HUES48 (cell line): ENCODE measurements at regions not wholly inside any gene's neighbourhood (a gene's known extent, or its start where the extent isn't known, plus 50 kb on each side); places are given as distances from the start of the nearest gene placed in this dataset.

Experiments used
- H3K27ac ChIP-seq: one replicate; pipeline ENCODE4 v1.7.0; 2013; ENCODE audit warnings: low read depth, low read length, inconsistent platforms
- H3K27me3 ChIP-seq: 2 replicates; pipeline ENCODE4 v1.6.1; 2013; ENCODE audit warnings: mild to moderate bottlenecking, low read length; ENCODE audit not compliant: control insufficient read depth, insufficient read depth
- H3K36me3 ChIP-seq: 2 replicates; pipeline ENCODE4 v1.6.1; 2013; ENCODE audit warnings: low read length; ENCODE audit not compliant: control insufficient read depth, insufficient read depth
- H3K4me1 ChIP-seq: 2 replicates; pipeline ENCODE4 v1.6.1; 2013; ENCODE audit warnings: mild to moderate bottlenecking, low read length; ENCODE audit not compliant: control insufficient read depth, insufficient read depth
- H3K4me3 ChIP-seq: 2 replicates; pipeline ENCODE4 v1.5.1; 2013; ENCODE audit warnings: mild to moderate bottlenecking, low read depth, low read length
- H3K9ac ChIP-seq: 2 replicates; pipeline ENCODE4 v1.6.1; 2013; ENCODE audit warnings: mild to moderate bottlenecking, low read depth, low read length, moderate library complexity
- H3K9me3 ChIP-seq: 2 replicates; pipeline ENCODE4 v1.6.1; 2013; ENCODE audit warnings: low read length; ENCODE audit not compliant: control insufficient read depth, insufficient read depth

DNA sequence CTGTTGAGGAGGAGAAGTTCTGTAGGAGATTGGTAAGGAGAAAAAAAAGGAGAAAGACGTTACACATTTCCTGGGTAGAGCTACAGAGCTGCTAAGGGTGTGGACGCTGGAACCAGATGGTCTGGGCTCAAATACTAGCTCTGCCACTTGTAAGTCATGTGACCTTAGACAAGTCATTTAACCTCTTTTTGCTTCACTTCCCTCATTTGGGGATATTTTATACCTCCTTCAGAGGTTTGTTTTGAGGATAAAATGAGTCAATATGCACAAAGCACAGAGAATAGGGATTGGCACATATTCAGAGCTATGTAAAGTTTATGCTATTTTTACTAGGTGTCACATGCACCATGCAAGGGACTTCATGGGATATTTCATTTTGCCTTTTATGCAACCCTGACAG lies 708.8 kb downstream of the DHX35 start:
- Histone ChIP-seq H3K4me1 (peaks cover 6% of the 10 kb centered on the region; the same call in 1 of the 2 replicates), H3K27me3 (no peaks in the 10 kb centered on the region), H3K36me3 (no peaks in the 10 kb centered on the region), H3K4me3 (no peak overlapping the region), H3K9me3 (no peaks in the 10 kb centered on the region), H3K9ac (no peak overlapping the region), H3K27ac (no peak overlapping the region)

DNA sequence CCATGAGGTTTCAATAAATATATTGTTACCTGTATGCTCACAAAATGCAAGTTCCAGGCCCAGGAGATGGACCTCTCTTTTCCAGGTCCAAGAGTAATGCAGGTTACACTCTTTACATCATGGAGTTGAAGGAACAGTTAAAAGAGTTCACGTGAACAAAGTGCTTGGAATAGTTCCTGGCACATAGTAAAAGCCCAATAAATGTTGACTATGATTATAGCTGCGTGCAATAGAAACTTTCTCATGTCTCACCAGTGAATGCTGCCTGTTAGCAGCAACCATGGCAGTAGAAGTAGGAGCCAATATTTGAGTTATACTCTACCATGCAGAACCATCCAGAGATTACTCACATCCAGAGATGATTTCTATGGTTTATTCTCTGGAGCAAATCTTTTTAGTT lies 707.5 kb downstream of the DHX35 start:
- Histone ChIP-seq H3K27ac (no peak overlapping the region), H3K9me3 (no peaks in the 10 kb centered on the region), H3K36me3 (no peaks in the 10 kb centered on the region), H3K4me1 (peaks cover under 1% of the 10 kb centered on the region; the same call in 1 of the 2 replicates), H3K27me3 (no peaks in the 10 kb centered on the region), H3K9ac (no peak overlapping the region), H3K4me3 (no peak overlapping the region)

DNA sequence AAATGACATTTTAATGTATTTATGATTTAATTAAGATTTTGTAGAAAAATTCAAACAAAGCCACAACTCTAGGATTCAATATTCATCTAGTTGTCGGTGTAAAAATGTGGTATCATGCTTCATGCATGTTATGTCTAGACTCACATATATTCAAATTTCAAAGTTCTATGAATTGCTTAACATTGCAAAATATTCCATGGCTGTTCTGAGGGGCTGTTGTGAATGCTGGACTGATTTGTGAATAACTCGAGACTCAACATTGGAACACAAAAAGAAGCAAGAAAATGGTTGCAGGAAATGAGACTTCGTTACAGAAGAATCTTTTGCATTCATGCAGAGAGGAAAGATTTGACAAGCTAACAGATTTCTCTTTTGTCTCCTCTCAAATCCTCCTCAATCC lies 705.9 kb downstream of the DHX35 start:
- no peaks in the 10 kb centered on the region for H3K27me3 ChIP-seq
- H3K4me1 ChIP-seq: no peaks in the 10 kb centered on the region
- H3K9ac ChIP-seq: no peak overlapping the region
- no peak overlapping the region for H3K4me3 ChIP-seq
- no peaks in the 10 kb centered on the region for H3K36me3 ChIP-seq
- no peak overlapping the region for H3K27ac ChIP-seq
- H3K9me3 ChIP-seq: no peaks in the 10 kb centered on the region

DNA sequence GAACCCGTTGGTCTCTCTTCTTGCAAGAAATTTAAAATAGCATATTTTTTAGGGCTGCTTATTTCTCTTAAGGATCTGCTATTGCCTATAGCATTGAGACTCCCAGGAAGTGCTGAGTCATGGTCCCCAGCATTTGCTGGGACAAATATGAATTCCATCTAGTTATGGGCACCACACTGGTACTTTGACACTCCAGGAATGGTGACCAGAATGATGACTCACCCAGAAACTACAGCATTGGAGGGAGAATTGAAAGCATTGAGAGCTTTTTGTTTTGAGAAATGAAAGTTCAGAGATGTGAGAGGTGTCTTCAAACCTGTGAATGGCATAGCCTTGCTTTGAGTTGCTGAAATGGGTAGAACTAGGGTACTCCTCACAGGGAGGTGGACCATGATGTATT lies 699.7 kb downstream of the DHX35 start:
- no peaks in the 10 kb centered on the region for H3K9me3 ChIP-seq
- H3K36me3 ChIP-seq: no peaks in the 10 kb centered on the region
- no peak overlapping the region for H3K4me3 ChIP-seq
- H3K27me3 ChIP-seq: no peaks in the 10 kb centered on the region
- H3K27ac ChIP-seq: no peak overlapping the region
- H3K4me1 ChIP-seq: no peaks in the 10 kb centered on the region
- no peak overlapping the region for H3K9ac ChIP-seq

DNA sequence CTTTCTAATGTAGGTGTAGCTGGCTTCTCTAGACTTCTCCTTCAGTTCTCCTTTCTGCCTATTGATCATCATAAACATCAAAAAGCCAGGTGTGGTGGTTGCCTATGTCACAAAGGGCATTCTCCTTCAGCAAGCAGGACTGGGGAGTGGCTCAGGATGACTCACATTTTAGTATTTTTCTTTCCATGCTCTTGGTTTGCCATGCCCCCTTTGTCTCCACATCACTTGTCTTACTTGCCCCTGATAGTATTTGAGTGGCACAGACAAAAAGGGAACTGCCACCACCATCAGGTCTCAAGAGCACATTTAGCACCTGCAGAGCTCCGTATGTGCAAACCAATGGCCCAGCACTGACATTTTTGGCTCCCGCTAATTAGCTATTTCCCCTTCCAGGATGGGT lies 698.8 kb downstream of the DHX35 start:
- H3K4me3 ChIP-seq: no peak overlapping the region
- no peaks in the 10 kb centered on the region for H3K36me3 ChIP-seq
- no peak overlapping the region for H3K9ac ChIP-seq
- no peaks in the 10 kb centered on the region for H3K27me3 ChIP-seq
- H3K27ac ChIP-seq: no peak overlapping the region
- H3K4me1 ChIP-seq: no peaks in the 10 kb centered on the region
- no peaks in the 10 kb centered on the region for H3K9me3 ChIP-seq

DNA sequence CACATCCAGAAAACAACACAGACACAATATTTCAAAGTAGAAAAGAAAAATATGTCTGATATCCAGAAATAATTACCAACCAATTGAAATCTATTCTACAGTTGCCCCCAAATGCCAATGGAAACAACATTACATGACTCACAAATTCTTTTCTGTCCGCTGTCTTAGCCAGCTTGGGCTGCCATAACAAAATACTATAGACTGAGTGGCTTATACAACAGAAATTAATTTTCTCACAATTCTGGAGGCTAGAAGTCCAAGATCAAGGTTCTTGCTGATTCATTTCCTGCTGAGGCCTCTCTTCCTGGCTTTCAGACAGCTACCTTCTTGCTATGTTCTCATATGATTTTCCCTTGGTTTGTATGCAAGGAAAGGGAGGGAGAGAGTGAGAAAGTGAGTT lies 698.1 kb downstream of the DHX35 start:
- Histone ChIP-seq H3K27ac (no peak overlapping the region), H3K36me3 (no peaks in the 10 kb centered on the region), H3K4me3 (no peak overlapping the region)

DNA sequence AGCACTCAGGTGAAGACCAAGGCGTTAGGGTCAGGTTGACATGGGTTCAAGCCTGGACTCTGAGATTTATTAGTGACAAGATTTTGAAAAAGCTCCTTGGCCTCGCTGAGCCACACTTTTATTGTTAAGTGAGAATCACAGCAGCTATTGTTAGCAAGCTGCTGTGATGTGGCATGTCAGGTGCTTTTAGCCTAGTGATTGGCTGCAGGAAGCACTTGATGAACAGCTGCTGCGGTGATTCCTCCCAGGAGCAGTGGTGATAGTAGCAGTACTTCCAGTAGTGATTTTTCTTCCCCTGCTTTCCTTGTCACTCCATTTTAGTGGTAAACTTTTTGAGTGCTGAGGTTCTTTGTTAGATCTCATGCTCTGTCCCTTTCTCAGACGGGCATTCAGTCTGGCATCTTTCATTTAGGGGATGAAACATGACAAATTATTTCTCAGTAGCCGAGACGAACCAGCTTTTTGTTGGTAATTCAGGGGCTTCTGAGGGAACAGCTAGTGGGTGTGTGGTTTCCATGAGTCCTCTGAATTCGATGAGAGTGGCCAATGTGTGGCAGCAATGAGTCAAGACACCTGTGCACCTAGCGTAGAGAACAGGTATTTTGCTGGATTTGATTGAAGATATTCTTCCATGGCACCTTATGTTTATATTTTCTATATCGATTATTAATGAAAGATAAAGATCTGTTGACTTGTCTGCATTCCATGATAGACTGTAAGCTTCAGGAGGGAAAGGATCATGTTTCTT lies 696.7 kb downstream of the DHX35 start:
- no peaks in the 10 kb centered on the region for H3K4me1 ChIP-seq
- H3K36me3 ChIP-seq: no peaks in the 10 kb centered on the region
- H3K27ac ChIP-seq: no peak overlapping the region
- H3K4me3 ChIP-seq: no peak overlapping the region
- no peak overlapping the region for H3K9ac ChIP-seq
- H3K9me3 ChIP-seq: no peaks in the 10 kb centered on the region
- H3K27me3 ChIP-seq: no peaks in the 10 kb centered on the region

More for the DNA sequence above, 698.1 kb downstream of the DHX35 start:
- Histone ChIP-seq H3K9ac (no peak overlapping the region), H3K4me1 (no peaks in the 10 kb centered on the region), H3K27me3 (no peaks in the 10 kb centered on the region), H3K9me3 (no peaks in the 10 kb centered on the region)

DNA sequence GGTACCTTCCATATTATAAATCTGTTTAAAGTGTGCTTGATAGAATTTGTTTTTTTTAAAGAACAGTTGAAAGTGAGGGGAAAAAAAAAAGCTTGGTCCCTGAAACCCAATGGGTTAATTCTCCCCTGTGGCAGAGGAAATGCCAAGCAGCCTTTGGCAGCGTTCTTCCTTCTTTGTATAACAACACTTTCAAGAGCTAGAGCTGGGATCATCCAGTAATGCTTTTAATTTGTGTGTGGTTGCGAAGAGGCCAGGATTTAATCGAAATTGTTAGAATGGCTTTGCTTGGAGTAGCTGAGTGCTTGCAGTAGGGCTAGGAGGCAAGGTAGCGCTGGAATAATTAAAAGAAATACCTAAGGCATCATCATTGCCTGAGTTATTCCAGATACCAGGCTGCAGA lies 692.0 kb downstream of the DHX35 start:
- Histone ChIP-seq H3K36me3 (no peaks in the 10 kb centered on the region), H3K4me1 (no peaks in the 10 kb centered on the region), H3K9me3 (no peaks in the 10 kb centered on the region), H3K9ac (no peak overlapping the region), H3K27ac (no peak overlapping the region), H3K27me3 (no peaks in the 10 kb centered on the region), H3K4me3 (no peak overlapping the region)

DNA sequence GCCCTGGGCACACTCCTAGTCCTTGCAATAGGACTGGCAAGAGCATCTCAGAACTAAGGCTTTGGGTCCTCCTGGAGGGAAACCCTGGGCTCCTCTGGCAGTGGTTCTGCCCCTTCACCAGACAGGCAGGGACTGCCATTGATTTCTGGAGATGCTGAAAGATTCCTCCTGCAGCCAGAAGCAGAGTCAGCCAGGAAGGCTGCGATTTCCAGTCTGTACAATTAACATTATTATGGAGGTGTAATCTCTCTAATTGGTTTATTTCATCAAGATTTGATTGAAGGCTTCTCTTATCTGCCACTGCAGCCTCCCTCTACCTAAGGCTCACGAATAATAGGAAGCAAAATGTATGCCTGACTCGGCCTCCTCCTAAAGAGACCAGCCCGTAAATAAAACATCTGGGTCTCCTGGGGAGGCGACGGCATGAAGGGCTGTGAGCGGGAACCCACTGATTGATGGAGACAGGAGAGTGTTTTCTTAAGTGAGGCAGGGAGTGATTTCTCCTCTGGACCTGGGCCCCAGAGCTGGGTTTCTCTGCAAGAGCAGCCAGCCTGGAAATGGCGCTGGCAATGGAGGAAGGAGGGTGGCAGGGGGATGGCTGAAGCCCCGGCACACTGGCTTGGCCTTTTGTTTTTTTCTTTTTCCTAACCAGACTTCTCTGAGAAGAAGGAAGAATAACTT lies 689.6 kb downstream of the DHX35 start:
- Histone ChIP-seq H3K27ac (no peak overlapping the region), H3K36me3 (no peaks in the 10 kb centered on the region), H3K4me1 (0 out of 2 replicates have a peak, but pooled peaks cover 3% of the 10 kb centered on the region), H3K27me3 (no peaks in the 10 kb centered on the region), H3K9me3 (no peaks in the 10 kb centered on the region), H3K9ac (no peak overlapping the region), H3K4me3 (no peak overlapping the region)

DNA sequence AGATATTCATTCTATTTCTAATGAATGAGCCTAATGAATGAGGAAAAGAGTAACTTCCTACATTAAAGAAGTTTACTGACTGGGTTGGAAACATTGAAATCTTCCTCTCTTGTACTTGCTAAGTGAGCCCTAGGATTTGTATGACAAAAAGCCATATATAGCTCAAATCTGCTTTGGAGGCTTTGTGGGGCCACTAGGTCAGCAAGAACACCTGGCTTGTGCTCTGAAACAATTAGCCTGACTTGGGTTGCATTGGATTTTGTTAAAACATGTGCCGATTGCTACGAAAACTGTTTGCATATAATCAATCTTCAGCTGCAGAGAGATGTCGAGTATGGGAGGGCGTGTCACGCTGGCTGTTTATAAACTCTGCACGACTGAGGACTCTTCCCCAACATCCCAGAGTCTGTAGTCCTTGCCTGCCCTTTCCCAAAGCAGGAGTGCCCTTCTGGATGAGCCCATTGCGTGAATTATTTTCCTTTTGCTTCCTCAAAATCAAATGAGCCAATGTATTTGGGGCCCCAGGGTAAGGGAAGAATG lies 684.8 kb downstream of the DHX35 start:
- H3K4me1 ChIP-seq: peaks cover 18% of the 10 kb centered on the region
- no peak overlapping the region for H3K4me3 ChIP-seq
- H3K9me3 ChIP-seq: no peaks in the 10 kb centered on the region
- H3K27ac ChIP-seq: no peak overlapping the region
- no peaks in the 10 kb centered on the region for H3K27me3 ChIP-seq
- no peaks in the 10 kb centered on the region for H3K36me3 ChIP-seq
- H3K9ac ChIP-seq: no peak overlapping the region

DNA sequence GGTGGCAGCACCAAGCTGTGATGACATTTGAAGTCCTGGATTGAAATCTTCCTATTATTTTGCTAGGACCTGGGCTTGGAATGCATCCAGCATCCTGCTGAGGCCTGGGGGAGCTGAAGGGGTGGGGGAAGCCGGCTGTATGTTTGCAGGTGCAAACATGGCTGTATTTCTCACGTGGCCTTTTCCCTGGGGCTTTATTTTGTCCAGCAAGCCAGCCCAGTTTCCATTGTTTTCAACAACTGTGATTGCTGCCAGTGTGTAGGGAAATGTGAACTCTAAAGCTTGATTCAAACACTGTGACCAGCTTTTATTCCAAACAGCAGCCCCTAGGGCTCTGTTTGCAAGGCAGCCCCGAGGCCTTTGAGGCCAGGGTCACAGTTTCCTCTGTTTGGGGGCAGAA lies 683.0 kb downstream of the DHX35 start:
- Histone ChIP-seq H3K9me3 (no peaks in the 10 kb centered on the region), H3K36me3 (no peaks in the 10 kb centered on the region), H3K4me3 (no peak overlapping the region)

More for the DNA sequence above, 683.0 kb downstream of the DHX35 start:
- H3K4me1 ChIP-seq: peaks cover 18% of the 10 kb centered on the region
- H3K9ac ChIP-seq: no peak overlapping the region
- no peaks in the 10 kb centered on the region for H3K27me3 ChIP-seq
- no peak overlapping the region for H3K27ac ChIP-seq
